ENCODE measurements at regions not wholly inside any gene's neighbourhood (a gene's known extent, or its start where the extent isn't known, plus 50 kb on each side); places are given as distances from the start of the nearest gene placed in this dataset.

GRCh38 chr16:80082906-80083305 lies 457.9 kb upstream of the DYNLRB2 start:
- no peak for TF ChIP-seq CTCF (conservative IDR thresholded peaks at IDR 0.05; ENCODE audit: low read length)
- no peak for TF ChIP-seq EZH2phosphoT487 (IDR thresholded peaks at IDR 0.05; ENCODE audit: borderline replicate concordance)
